Vagina (tissue), 2 donors: ENCODE measurements at regions not wholly inside any gene's neighbourhood (a gene's known extent, or its start where the extent isn't known, plus 50 kb on each side); places are given as distances from the start of the nearest gene placed in this dataset.

Source experiments
- DNase-seq, 2 donors: peaks; one replicate each; pipeline ENCODE4 v3.0.0-alpha.2; 2017; ENCODE audit errors: extremely low spot score in 2 of 2
- H3K27ac ChIP-seq: fragments of 200-600 bp; sonication (generic); one replicate; pipeline ENCODE4 v1.5.1; 2019
- H3K27me3 ChIP-seq: fragments of 200-600 bp; sonication (generic); one replicate; pipeline ENCODE4 v1.5.1; 2019
- H3K36me3 ChIP-seq, 2 donors: fragments of 200-600 bp; sonication (generic); one replicate each; pipeline ENCODE4 v1.5.1; 2017 to 2019
- H3K4me1 ChIP-seq: fragments of 200-600 bp; sonication (generic); one replicate; pipeline ENCODE4 v1.5.1; 2019
- H3K4me3 ChIP-seq, 2 donors: fragments of 200-600 bp; sonication (generic); 1 replicate in 1 of 2; 2 replicates in 1 of 2; pipeline ENCODE4 v1.5.1; 2016 to 2019
- H3K9me3 ChIP-seq: fragments of 200-600 bp; sonication (generic); one replicate; pipeline ENCODE4 v1.5.1; 2019
- POLR2A ChIP-seq, 2 donors: fragments of 450-650 bp; IDR thresholded peaks; one replicate each; pipeline ENCODE4 v1.6.1; 2017; ENCODE audit warnings: antibody characterized with exemption in 2 of 2, mild to moderate bottlenecking in 2 of 2, moderate library complexity in 2 of 2
- POLR2AphosphoS5 ChIP-seq, 2 donors: sonication (generic); formaldehyde crosslinking; IDR thresholded peaks; one replicate each; pipeline ENCODE4 v1.9.0; 2017; ENCODE audit warnings: antibody characterized with exemption in 2 of 2, mild to moderate bottlenecking in 2 of 2, low read depth in 1 of 2; ENCODE audit not compliant: insufficient read depth in 1 of 2
- intact Hi-C: fragments of 100-400 bp; cut with DNase I; formaldehyde crosslinking; loops from one replicate; pipeline ENCODE4 v1.15.1; 2023
- TF ChIP-seq, protein P1 (sequence below), 3 experiments: fragments of 450-650 bp in 2 of 3; fragments of 200-600 bp in 1 of 3; sonication (generic) in 1 of 3; IDR thresholded peaks; one replicate each; pipeline ENCODE4 v1.5.1; 2017 to 2019; ENCODE audit warnings: antibody characterized with exemption in 3 of 3, mild to moderate bottlenecking in 2 of 3, moderate library complexity in 2 of 3

DNA sequence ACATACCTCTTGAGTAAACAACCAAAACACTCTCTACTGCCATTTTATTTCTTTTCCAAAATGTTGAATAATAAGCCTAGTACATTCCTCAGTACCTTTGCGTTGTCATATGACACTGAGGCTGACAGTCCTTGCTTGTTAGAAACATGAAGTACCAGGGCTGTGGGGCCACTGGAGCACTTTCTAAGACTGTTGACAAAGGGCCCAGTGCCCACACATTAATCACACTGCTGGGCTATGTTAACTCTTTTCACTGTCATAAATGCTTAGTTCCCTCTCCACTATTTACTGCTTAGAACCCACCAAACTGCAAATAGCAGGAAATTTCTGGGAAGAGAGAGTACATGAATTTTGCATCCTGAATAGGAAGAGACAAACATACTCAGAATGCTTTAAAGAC is 57.1 kb downstream of the FAM47B start:
- TF ChIP-seq POLR2AphosphoS5 (IDR thresholded peaks at IDR 0.05; ENCODE audit: insufficient read depth in 1 of 2, low read depth in 1 of 2) (no peak), POLR2A (IDR thresholded peaks at IDR 0.05) (no peak)
- TF ChIP-seq, protein P1, sequence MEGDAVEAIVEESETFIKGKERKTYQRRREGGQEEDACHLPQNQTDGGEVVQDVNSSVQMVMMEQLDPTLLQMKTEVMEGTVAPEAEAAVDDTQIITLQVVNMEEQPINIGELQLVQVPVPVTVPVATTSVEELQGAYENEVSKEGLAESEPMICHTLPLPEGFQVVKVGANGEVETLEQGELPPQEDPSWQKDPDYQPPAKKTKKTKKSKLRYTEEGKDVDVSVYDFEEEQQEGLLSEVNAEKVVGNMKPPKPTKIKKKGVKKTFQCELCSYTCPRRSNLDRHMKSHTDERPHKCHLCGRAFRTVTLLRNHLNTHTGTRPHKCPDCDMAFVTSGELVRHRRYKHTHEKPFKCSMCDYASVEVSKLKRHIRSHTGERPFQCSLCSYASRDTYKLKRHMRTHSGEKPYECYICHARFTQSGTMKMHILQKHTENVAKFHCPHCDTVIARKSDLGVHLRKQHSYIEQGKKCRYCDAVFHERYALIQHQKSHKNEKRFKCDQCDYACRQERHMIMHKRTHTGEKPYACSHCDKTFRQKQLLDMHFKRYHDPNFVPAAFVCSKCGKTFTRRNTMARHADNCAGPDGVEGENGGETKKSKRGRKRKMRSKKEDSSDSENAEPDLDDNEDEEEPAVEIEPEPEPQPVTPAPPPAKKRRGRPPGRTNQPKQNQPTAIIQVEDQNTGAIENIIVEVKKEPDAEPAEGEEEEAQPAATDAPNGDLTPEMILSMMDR (IDR thresholded peaks at IDR 0.05): no peak
- Histone ChIP-seq H3K36me3 (no peaks in the 10 kb centered on the region), H3K27ac (no peak overlapping the region), H3K4me1 (no peaks in the 10 kb centered on the region), H3K9me3 (no peaks in the 10 kb centered on the region), H3K27me3 (no peaks in the 10 kb centered on the region), H3K4me3 (no peak overlapping the region)
- intact Hi-C loops: no loop called here
- DNase-seq: no peak

DNA sequence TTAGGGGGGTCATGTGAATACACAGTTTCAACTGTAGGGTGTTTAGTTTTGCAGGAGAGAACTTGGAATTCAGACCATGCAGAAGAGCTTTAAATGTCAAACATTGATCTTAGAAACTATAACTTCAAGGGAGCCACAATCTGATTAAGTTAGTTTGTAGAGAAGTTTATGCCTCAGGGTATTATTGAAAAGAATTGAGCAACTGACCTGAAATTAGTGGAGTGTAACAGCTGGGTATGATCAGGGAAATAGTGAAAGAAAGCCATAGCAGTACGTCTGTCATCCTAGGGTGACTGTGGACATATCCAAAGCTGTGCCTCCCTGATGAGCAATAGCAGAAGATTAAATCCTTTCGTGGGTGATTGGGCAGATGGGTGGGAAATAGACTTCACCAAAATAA is 63.8 kb downstream of the FAM47B start:
- H3K27ac ChIP-seq: no peak overlapping the region
- no peaks in the 10 kb centered on the region for H3K36me3 ChIP-seq
- H3K4me1 ChIP-seq: no peaks in the 10 kb centered on the region
- no peaks in the 10 kb centered on the region for H3K9me3 ChIP-seq
- DNase-seq: no peak
- H3K4me3 ChIP-seq: no peak overlapping the region
- H3K27me3 ChIP-seq: no peaks in the 10 kb centered on the region
- TF ChIP-seq, protein P1 (IDR thresholded peaks at IDR 0.05): no peak
- TF ChIP-seq POLR2A (IDR thresholded peaks at IDR 0.05) (no peak), POLR2AphosphoS5 (IDR thresholded peaks at IDR 0.05; ENCODE audit: insufficient read depth in 1 of 2, low read depth in 1 of 2) (no peak)
- intact Hi-C loops: no loop called here

- H3K36me3 ChIP-seq: no peaks in the 10 kb centered on the region
- intact Hi-C loops: no loop called here
These were observed 73.0 kb downstream of the FAM47B start for GRCh38 chrX:35015621-35016020.

GRCh38 chrX:35016051-35016450 is 73.5 kb downstream of the FAM47B start:
- intact Hi-C loops: no loop called here
- H3K9me3 ChIP-seq: no peaks in the 10 kb centered on the region
- TF ChIP-seq POLR2A (IDR thresholded peaks at IDR 0.05): no peak
- TF ChIP-seq POLR2AphosphoS5 (IDR thresholded peaks at IDR 0.05; ENCODE audit: insufficient read depth in 1 of 2, low read depth in 1 of 2): no peak
- TF ChIP-seq, protein P1 (IDR thresholded peaks at IDR 0.05): no peak
- DNase-seq: no peak
- H3K27me3 ChIP-seq: no peaks in the 10 kb centered on the region
- H3K27ac ChIP-seq: no peak overlapping the region
- no peaks in the 10 kb centered on the region for H3K4me1 ChIP-seq
- no peak overlapping the region for H3K4me3 ChIP-seq
- no peaks in the 10 kb centered on the region for H3K36me3 ChIP-seq

More at GRCh38 chrX:35015621-35016020, 73.0 kb downstream of the FAM47B start:
- no peak for DNase-seq
- Histone ChIP-seq H3K27ac (no peak overlapping the region), H3K4me3 (no peak overlapping the region), H3K27me3 (no peaks in the 10 kb centered on the region), H3K9me3 (no peaks in the 10 kb centered on the region), H3K4me1 (no peaks in the 10 kb centered on the region)
- TF ChIP-seq POLR2AphosphoS5 (IDR thresholded peaks at IDR 0.05; ENCODE audit: insufficient read depth in 1 of 2, low read depth in 1 of 2) (no peak), POLR2A (IDR thresholded peaks at IDR 0.05) (no peak)
- TF ChIP-seq, protein P1 (IDR thresholded peaks at IDR 0.05): no peak

DNA sequence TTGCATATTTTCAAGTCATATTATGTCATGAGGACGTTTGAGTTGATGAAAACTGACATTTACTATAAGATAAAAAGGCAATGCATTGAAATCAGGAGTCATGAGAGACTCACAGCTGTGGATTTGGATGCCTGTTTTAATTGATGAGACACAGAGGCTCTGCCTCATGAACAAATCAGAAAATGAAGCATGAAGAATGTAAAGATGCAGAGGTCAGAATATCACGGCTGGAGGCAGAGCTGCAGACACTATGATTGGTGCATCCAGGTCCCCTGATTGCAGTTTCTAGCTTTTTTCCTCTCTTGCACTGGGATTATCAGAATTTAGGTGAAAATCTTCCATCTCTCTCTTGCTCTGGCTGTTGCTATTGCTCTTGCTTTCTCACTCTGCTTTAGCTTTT is 74.7 kb downstream of the FAM47B start:
- no peaks in the 10 kb centered on the region for H3K4me1 ChIP-seq
- TF ChIP-seq POLR2AphosphoS5 (IDR thresholded peaks at IDR 0.05; ENCODE audit: insufficient read depth in 1 of 2, low read depth in 1 of 2) (no peak), POLR2A (IDR thresholded peaks at IDR 0.05) (no peak)
- TF ChIP-seq, protein P1 (IDR thresholded peaks at IDR 0.05): no peak
- DNase-seq: no peak
- H3K27ac ChIP-seq: no peak overlapping the region
- intact Hi-C loops: no loop called here
- no peak overlapping the region for H3K4me3 ChIP-seq
- no peaks in the 10 kb centered on the region for H3K9me3 ChIP-seq
- no peaks in the 10 kb centered on the region for H3K36me3 ChIP-seq
- no peaks in the 10 kb centered on the region for H3K27me3 ChIP-seq
